GM21367 (cell line): ENCODE measurements at regions not wholly inside any gene's neighbourhood (a gene's known extent, or its start where the extent isn't known, plus 50 kb on each side); places are given as distances from the start of the nearest gene placed in this dataset.

ENCODE experiments used
- ATAC-seq: cut with Tn5 transposase; IDR thresholded peaks from one replicate; pipeline ENCODE4 v1.9.1; 2021; ENCODE audit not compliant: unreplicated experiment

GRCh38 chr9:16025627-16026026 is 472.8 kb downstream of the CCDC171 start:
- ATAC-seq, result no peak

GRCh38 chr9:16026886-16027285 is 474.0 kb downstream of the CCDC171 start:
- ATAC-seq, result no peak

- no peak for ATAC-seq
Observed at GRCh38 chr9:16028548-16028947, 475.7 kb downstream of the CCDC171 start.

- no peak for ATAC-seq
Observed at GRCh38 chr9:16029046-16029615, 476.3 kb downstream of the CCDC171 start.

- ATAC-seq, result no peak
Observed at GRCh38 chr9:16029796-16030363, 477.0 kb downstream of the CCDC171 start.

GRCh38 chr9:16030528-16031185 is 477.8 kb downstream of the CCDC171 start:
- ATAC-seq, result peak; percentile 82

- no peak for ATAC-seq
Observed at GRCh38 chr9:16031486-16031885, 478.6 kb downstream of the CCDC171 start.

- no peak for ATAC-seq
Observed at GRCh38 chr9:16031971-16032370, 479.1 kb downstream of the CCDC171 start.

GRCh38 chr9:16032799-16033198 is 480.0 kb downstream of the CCDC171 start:
- ATAC-seq, result no peak

GRCh38 chr9:16033253-16033652 is 480.4 kb downstream of the CCDC171 start:
- ATAC-seq, result no peak

- ATAC-seq, result no peak
Observed at GRCh38 chr9:16033921-16034691, 481.3 kb downstream of the CCDC171 start.

- ATAC-seq, result peak; percentile 58
Observed at GRCh38 chr9:16039218-16039987, 486.6 kb downstream of the CCDC171 start.

GRCh38 chr9:16039988-16040761 is 487.3 kb downstream of the CCDC171 start:
- ATAC-seq, result no peak

- ATAC-seq, result no peak
Observed at GRCh38 chr9:16043756-16044578, 491.1 kb downstream of the CCDC171 start.

GRCh38 chr9:16044579-16044881 is 491.7 kb downstream of the CCDC171 start:
- ATAC-seq, result no peak

- ATAC-seq, result no peak
Observed at GRCh38 chr9:16045651-16046280, 492.9 kb downstream of the CCDC171 start.

- no peak for ATAC-seq
Observed at GRCh38 chr9:16046713-16047112, 493.9 kb downstream of the CCDC171 start.

GRCh38 chr9:16048129-16048528 is 495.3 kb downstream of the CCDC171 start:
- ATAC-seq, result no peak

GRCh38 chr9:16052146-16052545 is 499.3 kb downstream of the CCDC171 start:
- no peak for ATAC-seq
